ENCODE measurements at regions not wholly inside any gene's neighbourhood (a gene's known extent, or its start where the extent isn't known, plus 50 kb on each side); places are given as distances from the start of the nearest gene placed in this dataset.

GRCh38 chr2:16196687-16197503 is 256.5 kb downstream of the MYCN start:
- H3K4me3 ChIP-seq (ENCODE audit: insufficient read length, low read depth), result no peak overlapping the region
- no peaks in the 10 kb centered on the region for H3K36me3 ChIP-seq (ENCODE audit: insufficient read depth, insufficient read length, low read length)
- peaks cover 4% of the 10 kb centered on the region; the same call in 1 of the 2 replicates for H3K9me3 ChIP-seq (ENCODE audit: insufficient read depth, low read length)
- H3K27me3 ChIP-seq (ENCODE audit: insufficient read depth, insufficient read length), result no peaks in the 10 kb centered on the region
- peaks cover 7% of the 10 kb centered on the region for H3K4me1 ChIP-seq (ENCODE audit: insufficient read depth, insufficient read length)
- TF ChIP-seq ZNF274 (IDR thresholded peaks at IDR 0.05; ENCODE audit: low read depth, low read length), result no peak
- no peak for TF ChIP-seq YY1 (IDR thresholded peaks at IDR 0.05; ENCODE audit: insufficient read depth, insufficient read length)
- no peak for TF ChIP-seq SUZ12 (IDR thresholded peaks at IDR 0.05; ENCODE audit: extremely low read depth, insufficient read depth, insufficient read length)
- no peak for DNase-seq (ENCODE audit: low read depth, low spot score)
- no peak overlapping the region for H3K9ac ChIP-seq (ENCODE audit: insufficient read length, low read depth)

GRCh38 chr2:16195681-16196070 is 255.3 kb downstream of the MYCN start:
- no peak for DNase-seq (ENCODE audit: low read depth, low spot score)
- Histone ChIP-seq H3K27me3 (ENCODE audit: insufficient read depth, insufficient read length) (no peaks in the 10 kb centered on the region), H3K4me3 (ENCODE audit: insufficient read length, low read depth) (no peak overlapping the region), H3K4me1 (ENCODE audit: insufficient read depth, insufficient read length) (peaks cover 7% of the 10 kb centered on the region), H3K9ac (ENCODE audit: insufficient read length, low read depth) (no peak overlapping the region), H3K36me3 (ENCODE audit: insufficient read depth, insufficient read length, low read length) (no peaks in the 10 kb centered on the region), H3K9me3 (ENCODE audit: insufficient read depth, low read length) (no peaks in the 10 kb centered on the region)
- no peak for TF ChIP-seq SUZ12 (IDR thresholded peaks at IDR 0.05; ENCODE audit: extremely low read depth, insufficient read depth, insufficient read length)
- no peak for TF ChIP-seq ZNF274 (IDR thresholded peaks at IDR 0.05; ENCODE audit: low read depth, low read length)
- no peak for TF ChIP-seq YY1 (IDR thresholded peaks at IDR 0.05; ENCODE audit: insufficient read depth, insufficient read length)

DNA sequence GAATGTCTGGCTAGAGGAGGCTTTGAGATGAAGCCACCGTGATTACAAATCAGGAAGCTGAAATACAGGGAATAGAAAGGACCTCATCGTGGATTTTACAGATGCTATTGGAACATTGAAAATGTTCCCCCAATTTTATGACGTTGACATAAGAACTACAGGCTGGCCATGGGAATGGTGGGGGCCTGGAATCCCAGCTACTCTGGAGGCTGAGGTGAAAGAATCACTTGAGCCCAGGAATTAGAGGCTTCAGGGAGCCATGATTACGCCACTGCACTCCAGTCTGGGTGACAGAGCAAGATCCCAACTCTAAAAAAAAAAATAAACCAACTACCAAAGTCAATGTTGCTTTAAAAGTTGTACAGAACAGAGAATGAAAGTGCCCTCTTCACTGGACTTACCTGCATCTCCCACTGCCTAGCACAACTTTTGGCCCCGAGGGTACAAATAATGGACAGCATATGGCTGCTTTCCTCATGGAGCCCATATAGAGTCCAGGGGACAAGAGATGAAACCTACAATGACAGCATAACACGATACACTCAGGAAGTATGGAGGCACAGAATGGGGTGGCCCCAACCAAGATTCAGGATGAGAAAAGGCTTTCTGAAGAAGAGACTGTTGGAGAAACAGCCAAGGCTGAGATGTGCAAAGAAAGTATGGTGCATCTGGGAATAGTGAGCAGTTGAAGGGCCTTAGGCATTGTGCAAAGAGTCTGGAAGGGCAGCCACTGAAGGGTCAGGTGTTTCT is 254.8 kb downstream of the MYCN start:
- no peaks in the 10 kb centered on the region for H3K27me3 ChIP-seq (ENCODE audit: insufficient read depth, insufficient read length)
- H3K4me1 ChIP-seq (ENCODE audit: insufficient read depth, insufficient read length), result peaks cover 7% of the 10 kb centered on the region
- no peak overlapping the region for H3K9ac ChIP-seq (ENCODE audit: insufficient read length, low read depth)
- H3K36me3 ChIP-seq (ENCODE audit: insufficient read depth, insufficient read length, low read length), result no peaks in the 10 kb centered on the region
- DNase-seq (ENCODE audit: low read depth, low spot score), result no peak
- H3K9me3 ChIP-seq (ENCODE audit: insufficient read depth, low read length), result no peaks in the 10 kb centered on the region
- no peak for TF ChIP-seq SUZ12 (IDR thresholded peaks at IDR 0.05; ENCODE audit: extremely low read depth, insufficient read depth, insufficient read length)
- no peak for TF ChIP-seq YY1 (IDR thresholded peaks at IDR 0.05; ENCODE audit: insufficient read depth, insufficient read length)
- no peak for TF ChIP-seq ZNF274 (IDR thresholded peaks at IDR 0.05; ENCODE audit: low read depth, low read length)
- H3K4me3 ChIP-seq (ENCODE audit: insufficient read length, low read depth), result no peak overlapping the region

DNA sequence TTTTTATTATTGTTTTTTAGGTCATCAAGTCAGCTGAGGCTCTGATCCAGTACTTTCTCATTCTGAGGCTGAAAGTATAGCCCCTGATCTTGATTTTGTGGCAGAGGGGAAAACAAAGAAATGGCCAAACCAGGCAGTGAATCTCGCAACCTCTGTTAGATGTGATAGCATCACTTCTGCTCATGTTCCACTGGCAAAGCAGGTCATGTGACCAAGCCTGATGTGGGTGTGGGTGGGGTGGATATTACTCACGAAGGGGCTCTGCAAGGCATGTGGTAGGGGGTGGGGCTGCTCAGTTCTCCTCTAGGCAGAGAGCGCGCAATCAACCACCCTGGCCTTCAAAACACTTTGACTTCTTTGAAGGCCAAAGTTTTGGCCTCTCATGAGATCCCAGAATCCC is 254.2 kb downstream of the MYCN start:
- TF ChIP-seq SUZ12 (IDR thresholded peaks at IDR 0.05; ENCODE audit: extremely low read depth, insufficient read depth, insufficient read length) (no peak), YY1 (IDR thresholded peaks at IDR 0.05; ENCODE audit: insufficient read depth, insufficient read length) (no peak), ZNF274 (IDR thresholded peaks at IDR 0.05; ENCODE audit: low read depth, low read length) (no peak)
- no peak for DNase-seq (ENCODE audit: low read depth, low spot score)
- no peaks in the 10 kb centered on the region for H3K9me3 ChIP-seq (ENCODE audit: insufficient read depth, low read length)
- H3K4me1 ChIP-seq (ENCODE audit: insufficient read depth, insufficient read length), result peaks cover 7% of the 10 kb centered on the region
- no peak overlapping the region for H3K9ac ChIP-seq (ENCODE audit: insufficient read length, low read depth)
- no peaks in the 10 kb centered on the region for H3K27me3 ChIP-seq (ENCODE audit: insufficient read depth, insufficient read length)
- H3K36me3 ChIP-seq (ENCODE audit: insufficient read depth, insufficient read length, low read length), result no peaks in the 10 kb centered on the region
- no peak overlapping the region for H3K4me3 ChIP-seq (ENCODE audit: insufficient read length, low read depth)

GRCh38 chr2:16194096-16194390 is 253.7 kb downstream of the MYCN start:
- no peaks in the 10 kb centered on the region for H3K27me3 ChIP-seq (ENCODE audit: insufficient read depth, insufficient read length)
- H3K9me3 ChIP-seq (ENCODE audit: insufficient read depth, low read length), result no peaks in the 10 kb centered on the region

GRCh38 chr2:16192416-16193216 is 252.3 kb downstream of the MYCN start:
- TF ChIP-seq ZNF274 (IDR thresholded peaks at IDR 0.05; ENCODE audit: low read depth, low read length) (no peak), SUZ12 (IDR thresholded peaks at IDR 0.05; ENCODE audit: extremely low read depth, insufficient read depth, insufficient read length) (no peak), YY1 (IDR thresholded peaks at IDR 0.05; ENCODE audit: insufficient read depth, insufficient read length) (no peak)
- no peaks in the 10 kb centered on the region for H3K27me3 ChIP-seq (ENCODE audit: insufficient read depth, insufficient read length)
- H3K9me3 ChIP-seq (ENCODE audit: insufficient read depth, low read length), result no peaks in the 10 kb centered on the region
- DNase-seq (ENCODE audit: low read depth, low spot score), result no peak
- no peaks in the 10 kb centered on the region for H3K36me3 ChIP-seq (ENCODE audit: insufficient read depth, insufficient read length, low read length)
- H3K4me1 ChIP-seq (ENCODE audit: insufficient read depth, insufficient read length), result peaks cover 7% of the 10 kb centered on the region
- H3K9ac ChIP-seq (ENCODE audit: insufficient read length, low read depth), result no peak overlapping the region
- H3K4me3 ChIP-seq (ENCODE audit: insufficient read length, low read depth), result no peak overlapping the region

More at GRCh38 chr2:16194096-16194390, 253.7 kb downstream of the MYCN start:
- no peak for DNase-seq (ENCODE audit: low read depth, low spot score)
- Histone ChIP-seq H3K9ac (ENCODE audit: insufficient read length, low read depth) (no peak overlapping the region), H3K4me1 (ENCODE audit: insufficient read depth, insufficient read length) (peaks cover 7% of the 10 kb centered on the region), H3K4me3 (ENCODE audit: insufficient read length, low read depth) (no peak overlapping the region), H3K36me3 (ENCODE audit: insufficient read depth, insufficient read length, low read length) (no peaks in the 10 kb centered on the region)
- no peak for TF ChIP-seq YY1 (IDR thresholded peaks at IDR 0.05; ENCODE audit: insufficient read depth, insufficient read length)
- no peak for TF ChIP-seq SUZ12 (IDR thresholded peaks at IDR 0.05; ENCODE audit: extremely low read depth, insufficient read depth, insufficient read length)
- no peak for TF ChIP-seq ZNF274 (IDR thresholded peaks at IDR 0.05; ENCODE audit: low read depth, low read length)
